Osteocyte (in vitro differentiated cells): ENCODE measurements at regions not wholly inside any gene's neighbourhood (a gene's known extent, or its start where the extent isn't known, plus 50 kb on each side); places are given as distances from the start of the nearest gene placed in this dataset.

Source experiments
- DNase-seq: peaks from one replicate; pipeline ENCODE4 v3.0.0; 2021; ENCODE audit warnings: mixed read lengths; ENCODE audit not compliant: unreplicated experiment; ENCODE audit errors: extremely low spot score
- H3K27ac Mint-ChIP-seq: one replicate; pipeline ENCODE4 v1.8.0; 2021; ENCODE audit warnings: mild to moderate bottlenecking, mixed read lengths; ENCODE audit not compliant: unreplicated experiment
- H3K27me3 Mint-ChIP-seq: one replicate; pipeline ENCODE4 v1.8.0; 2021; ENCODE audit warnings: mixed read lengths; ENCODE audit not compliant: unreplicated experiment
- H3K36me3 Mint-ChIP-seq: one replicate; pipeline ENCODE4 v1.8.0; 2021; ENCODE audit warnings: mixed read lengths; ENCODE audit not compliant: unreplicated experiment
- H3K4me1 Mint-ChIP-seq: one replicate; pipeline ENCODE4 v1.8.0; 2021; ENCODE audit warnings: mixed read lengths; ENCODE audit not compliant: unreplicated experiment
- H3K4me3 Mint-ChIP-seq: one replicate; pipeline ENCODE4 v1.8.0; 2021; ENCODE audit warnings: mild to moderate bottlenecking, moderate library complexity, mixed read lengths; ENCODE audit not compliant: unreplicated experiment
- H3K9me3 Mint-ChIP-seq: one replicate; pipeline ENCODE4 v1.8.0; 2021; ENCODE audit warnings: mixed read lengths; ENCODE audit not compliant: unreplicated experiment
- CTCF ChIP-seq: fragments of 200-600 bp; sonication (generic); IDR thresholded peaks from 2 replicates; pipeline ENCODE4 v1.5.0; 2021; ENCODE audit warnings: antibody characterized with exemption, mild to moderate bottlenecking, moderate library complexity

GRCh38 chr9:82538634-82539033, 524.3 kb downstream of the RASEF start:
- no peaks in the 10 kb centered on the region for H3K9me3 Mint-ChIP-seq
- H3K4me1 Mint-ChIP-seq: no peaks in the 10 kb centered on the region

GRCh38 chr9:82539146-82539545, 523.8 kb downstream of the RASEF start:
- TF ChIP-seq CTCF: no peak

More at GRCh38 chr9:82538634-82539033, 524.3 kb downstream of the RASEF start:
- H3K36me3 Mint-ChIP-seq: no peaks in the 10 kb centered on the region
- H3K4me3 Mint-ChIP-seq: no peak overlapping the region
- no peak for DNase-seq
- H3K27me3 Mint-ChIP-seq: no peaks in the 10 kb centered on the region
- TF ChIP-seq CTCF: no peak
- H3K27ac Mint-ChIP-seq: no peak overlapping the region

GRCh38 chr9:82539856-82540579, 522.9 kb downstream of the RASEF start:
- no peak for DNase-seq
- no peak for TF ChIP-seq CTCF
- no peak overlapping the region for H3K4me3 Mint-ChIP-seq
- no peaks in the 10 kb centered on the region for H3K36me3 Mint-ChIP-seq
- no peak overlapping the region for H3K27ac Mint-ChIP-seq
- no peaks in the 10 kb centered on the region for H3K4me1 Mint-ChIP-seq
- no peaks in the 10 kb centered on the region for H3K9me3 Mint-ChIP-seq
- no peaks in the 10 kb centered on the region for H3K27me3 Mint-ChIP-seq

More at GRCh38 chr9:82539146-82539545, 523.8 kb downstream of the RASEF start:
- no peaks in the 10 kb centered on the region for H3K36me3 Mint-ChIP-seq
- H3K4me3 Mint-ChIP-seq: no peak overlapping the region
- H3K9me3 Mint-ChIP-seq: no peaks in the 10 kb centered on the region
- no peak for DNase-seq
- no peaks in the 10 kb centered on the region for H3K27me3 Mint-ChIP-seq
- no peaks in the 10 kb centered on the region for H3K4me1 Mint-ChIP-seq
- H3K27ac Mint-ChIP-seq: no peak overlapping the region

- Mint-ChIP-seq H3K9me3 (no peaks in the 10 kb centered on the region), H3K4me1 (no peaks in the 10 kb centered on the region), H3K4me3 (no peak overlapping the region), H3K27ac (no peak overlapping the region), H3K27me3 (no peaks in the 10 kb centered on the region), H3K36me3 (no peaks in the 10 kb centered on the region)
- DNase-seq: no peak
- no peak for TF ChIP-seq CTCF
Measured at GRCh38 chr9:82543726-82544125, 519.2 kb downstream of the RASEF start.

GRCh38 chr9:82546136-82546535, 516.8 kb downstream of the RASEF start:
- no peak for TF ChIP-seq CTCF
- H3K36me3 Mint-ChIP-seq: no peaks in the 10 kb centered on the region
- no peaks in the 10 kb centered on the region for H3K9me3 Mint-ChIP-seq
- no peaks in the 10 kb centered on the region for H3K4me1 Mint-ChIP-seq
- H3K27me3 Mint-ChIP-seq: no peaks in the 10 kb centered on the region
- H3K4me3 Mint-ChIP-seq: no peak overlapping the region
- no peak overlapping the region for H3K27ac Mint-ChIP-seq
- DNase-seq: no peak
